B cell (primary cell): ENCODE measurements at regions not wholly inside any gene's neighbourhood (a gene's known extent, or its start where the extent isn't known, plus 50 kb on each side); places are given as distances from the start of the nearest gene placed in this dataset.

Experiments used
- EZH2 ChIP-seq: IDR thresholded peaks from 2 replicates; pipeline ENCODE4 v1.6.1; 2012; ENCODE audit warnings: borderline replicate concordance, low read depth, mild to moderate bottlenecking, moderate library complexity, low read length; ENCODE audit not compliant: insufficient read depth, poor library complexity, severe bottlenecking
- TF ChIP-seq, protein P1 (sequence below): fragments of 200-600 bp; IDR thresholded peaks from one replicate; pipeline ENCODE4 v1.8.0; 2022; ENCODE audit warnings: antibody characterized with exemption, mild to moderate bottlenecking

GRCh38 chr18:65610939-65611338 lies 139.9 kb upstream of the CDH7 start:
- TF ChIP-seq, protein P1, sequence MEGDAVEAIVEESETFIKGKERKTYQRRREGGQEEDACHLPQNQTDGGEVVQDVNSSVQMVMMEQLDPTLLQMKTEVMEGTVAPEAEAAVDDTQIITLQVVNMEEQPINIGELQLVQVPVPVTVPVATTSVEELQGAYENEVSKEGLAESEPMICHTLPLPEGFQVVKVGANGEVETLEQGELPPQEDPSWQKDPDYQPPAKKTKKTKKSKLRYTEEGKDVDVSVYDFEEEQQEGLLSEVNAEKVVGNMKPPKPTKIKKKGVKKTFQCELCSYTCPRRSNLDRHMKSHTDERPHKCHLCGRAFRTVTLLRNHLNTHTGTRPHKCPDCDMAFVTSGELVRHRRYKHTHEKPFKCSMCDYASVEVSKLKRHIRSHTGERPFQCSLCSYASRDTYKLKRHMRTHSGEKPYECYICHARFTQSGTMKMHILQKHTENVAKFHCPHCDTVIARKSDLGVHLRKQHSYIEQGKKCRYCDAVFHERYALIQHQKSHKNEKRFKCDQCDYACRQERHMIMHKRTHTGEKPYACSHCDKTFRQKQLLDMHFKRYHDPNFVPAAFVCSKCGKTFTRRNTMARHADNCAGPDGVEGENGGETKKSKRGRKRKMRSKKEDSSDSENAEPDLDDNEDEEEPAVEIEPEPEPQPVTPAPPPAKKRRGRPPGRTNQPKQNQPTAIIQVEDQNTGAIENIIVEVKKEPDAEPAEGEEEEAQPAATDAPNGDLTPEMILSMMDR = no peak
- no peak for TF ChIP-seq EZH2
